Activated naive CD4-positive, alpha-beta T cell treated with anti-CD3 and anti-CD28 coated beads, Interleukin-2, amount 50 U/mL, for 72 hours (primary cell): ENCODE measurements at regions not wholly inside any gene's neighbourhood (a gene's known extent, or its start where the extent isn't known, plus 50 kb on each side); places are given as distances from the start of the nearest gene placed in this dataset.
A peak's percentile ranks its signal among the peaks of the same experiment; 100 is the strongest.
"Not testable (repeated sequence)": the region's sequence is repeated elsewhere in the genome, so short reads cannot be mapped to it uniquely, and the experiment has no call there.

Experiments
- ATAC-seq, 2 donors: fragments of 150-1000 bp; cut with Tn5 transposase; 2 replicates each; pipeline ENCODE4 v1.10.0; 2021; ENCODE audit warnings: mild to moderate bottlenecking in 2 of 2, moderate library complexity in 2 of 2
- DNase-seq, 2 donors: peaks; one replicate each; pipeline ENCODE4 v3.0.0; 2021 to 2022; ENCODE audit warnings: low spot score in 2 of 2
- H3K27ac Mint-ChIP-seq, 2 donors: one replicate each; pipeline ENCODE4 v1.8.0; 2022; ENCODE audit warnings: mild to moderate bottlenecking in 2 of 2, mixed read lengths in 2 of 2
- H3K36me3 Mint-ChIP-seq, 2 donors: one replicate each; pipeline ENCODE4 v1.8.0; 2022; ENCODE audit warnings: mixed read lengths in 2 of 2
- H3K9me3 Mint-ChIP-seq, 2 donors: one replicate each; pipeline ENCODE4 v1.8.0; 2022; ENCODE audit warnings: mixed read lengths in 2 of 2

GRCh38 chr1:56249234-56249633 is 330.1 kb downstream of the PLPP3 start:
- Mint-ChIP-seq H3K9me3 (no peaks in the 10 kb centered on the region), H3K36me3 (no peaks in the 10 kb centered on the region), H3K27ac (no peak overlapping the region)
- DNase-seq = no peak
- no peak for ATAC-seq

- ATAC-seq (no peak), DNase-seq (no peak)
- no peaks in the 10 kb centered on the region for H3K36me3 Mint-ChIP-seq
- H3K9me3 Mint-ChIP-seq = no peaks in the 10 kb centered on the region
- H3K27ac Mint-ChIP-seq = no peak overlapping the region
Measured at GRCh38 chr1:56248138-56248537, 331.2 kb downstream of the PLPP3 start.

- not testable (repeated sequence) for ATAC-seq, H3K27ac Mint-ChIP-seq, DNase-seq, H3K9me3 Mint-ChIP-seq, H3K36me3 Mint-ChIP-seq
Measured at GRCh38 chr1:56246726-56247125, 332.6 kb downstream of the PLPP3 start.

GRCh38 chr1:56240400-56240799 is 339.0 kb downstream of the PLPP3 start:
- no peak for ATAC-seq
- H3K36me3 Mint-ChIP-seq = no peaks in the 10 kb centered on the region

GRCh38 chr1:56237491-56238064 is 341.8 kb downstream of the PLPP3 start:
- ATAC-seq (no peak), DNase-seq (no peak)
- H3K27ac Mint-ChIP-seq = no peak overlapping the region
- no peaks in the 10 kb centered on the region for H3K36me3 Mint-ChIP-seq
- H3K9me3 Mint-ChIP-seq = peaks cover 11 to 18% of the 10 kb centered on the region in 2 donors

More at GRCh38 chr1:56240400-56240799, 339.0 kb downstream of the PLPP3 start:
- H3K27ac Mint-ChIP-seq = no peak overlapping the region
- H3K9me3 Mint-ChIP-seq = peaks cover 8 to 16% of the 10 kb centered on the region in 2 donors
- DNase-seq = no peak

- DNase-seq = no peak
- ATAC-seq = no peak
- Mint-ChIP-seq H3K9me3 (peaks cover 13 to 18% of the 10 kb centered on the region in 2 donors), H3K27ac (no peak overlapping the region), H3K36me3 (no peaks in the 10 kb centered on the region)
Measured at GRCh38 chr1:56236688-56237087, 342.7 kb downstream of the PLPP3 start.

GRCh38 chr1:56235909-56236510 is 343.4 kb downstream of the PLPP3 start:
- ATAC-seq (no peak), DNase-seq (no peak)
- no peaks in the 10 kb centered on the region for H3K36me3 Mint-ChIP-seq
- no peak overlapping the region for H3K27ac Mint-ChIP-seq
- H3K9me3 Mint-ChIP-seq = peaks cover 13 to 19% of the 10 kb centered on the region in 2 donors

GRCh38 chr1:56229186-56229585 is 350.2 kb downstream of the PLPP3 start:
- DNase-seq (no peak), ATAC-seq (no peak)
- Mint-ChIP-seq H3K27ac (no peak overlapping the region), H3K9me3 (peaks cover 15 to 20% of the 10 kb centered on the region in 2 donors), H3K36me3 (no peaks in the 10 kb centered on the region)

GRCh38 chr1:56227886-56228285 is 351.5 kb downstream of the PLPP3 start:
- DNase-seq (no peak), ATAC-seq (no peak)
- Mint-ChIP-seq H3K9me3 (peaks cover 18 to 26% of the 10 kb centered on the region in 2 donors), H3K27ac (no peak overlapping the region), H3K36me3 (no peaks in the 10 kb centered on the region)

GRCh38 chr1:56227401-56227800 is 352.0 kb downstream of the PLPP3 start:
- Mint-ChIP-seq H3K27ac (peak overlapping the region in 1 of 2 donors; percentile 62), H3K36me3 (no peaks in the 10 kb centered on the region), H3K9me3 (peaks cover 18 to 27% of the 10 kb centered on the region in 2 donors)
- ATAC-seq (no peak), DNase-seq (no peak)

GRCh38 chr1:56225964-56226815 is 353.2 kb downstream of the PLPP3 start:
- Mint-ChIP-seq H3K36me3 (no peaks in the 10 kb centered on the region), H3K27ac (no peak overlapping the region), H3K9me3 (peaks cover 16 to 20% of the 10 kb centered on the region in 2 donors)
- no peak for DNase-seq
- ATAC-seq = no peak

GRCh38 chr1:56223968-56224367 is 355.4 kb downstream of the PLPP3 start:
- Mint-ChIP-seq H3K27ac (peak overlapping the region in 1 of 2 donors; percentile 19), H3K9me3 (peaks cover 11 to 15% of the 10 kb centered on the region in 2 donors), H3K36me3 (no peaks in the 10 kb centered on the region)
- DNase-seq (no peak), ATAC-seq (no peak)

- Mint-ChIP-seq H3K36me3 (no peaks in the 10 kb centered on the region), H3K9me3 (peaks cover 11 to 14% of the 10 kb centered on the region in 2 donors), H3K27ac (no peak overlapping the region)
- ATAC-seq (no peak), DNase-seq (no peak)
Measured at GRCh38 chr1:56222914-56223540, 356.3 kb downstream of the PLPP3 start.

GRCh38 chr1:56220021-56220420 is 359.3 kb downstream of the PLPP3 start:
- DNase-seq = no peak
- H3K36me3 Mint-ChIP-seq = no peaks in the 10 kb centered on the region
- ATAC-seq = no peak
- H3K27ac Mint-ChIP-seq = no peak overlapping the region
- H3K9me3 Mint-ChIP-seq = peaks cover 11 to 12% of the 10 kb centered on the region in 2 donors

GRCh38 chr1:56218023-56218422 is 361.3 kb downstream of the PLPP3 start:
- Mint-ChIP-seq H3K9me3 (peaks cover 2 to 5% of the 10 kb centered on the region in 2 donors), H3K36me3 (no peaks in the 10 kb centered on the region), H3K27ac (no peak overlapping the region)
- DNase-seq (no peak), ATAC-seq (no peak)

- no peak for DNase-seq
- Mint-ChIP-seq H3K36me3 (no peaks in the 10 kb centered on the region), H3K9me3 (peaks cover 0 to under 1% of the 10 kb centered on the region in 2 donors), H3K27ac (no peak overlapping the region)
- no peak for ATAC-seq
Measured at GRCh38 chr1:56216218-56216617, 363.1 kb downstream of the PLPP3 start.

- H3K36me3 Mint-ChIP-seq = no peaks in the 10 kb centered on the region
- ATAC-seq (no peak), DNase-seq (no peak)
- no peaks in the 10 kb centered on the region for H3K9me3 Mint-ChIP-seq
- no peak overlapping the region for H3K27ac Mint-ChIP-seq
Measured at GRCh38 chr1:56215771-56216170, 363.6 kb downstream of the PLPP3 start.
